SK-N-SH (cell line): ENCODE measurements at regions not wholly inside any gene's neighbourhood (a gene's known extent, or its start where the extent isn't known, plus 50 kb on each side); places are given as distances from the start of the nearest gene placed in this dataset.

ENCODE experiments used
- CTCF ChIA-PET: fragments of 300-600, 350-600 bp; formaldehyde crosslinking; extraction: SDS; loops from one replicate; lab custom pipeline; 2021; lab: Yijun Ruan, JAX
- POLR2A ChIA-PET: fragments of 350-600 bp; sonication (Branson Sonifier 250); formaldehyde crosslinking; extraction: SDS; loops from one replicate; lab custom pipeline; 2020; ENCODE audit warnings: antibody characterized with exemption, inconsistent platforms; lab: Yijun Ruan, JAX
- DNase-seq: peaks from one replicate; pipeline ENCODE4 v3.0.0; 2012
- H2AFZ ChIP-seq: fragments of 200-600 bp; sonication (generic); 2 replicates; pipeline ENCODE4 v1.8.1; 2016; ENCODE audit warnings: antibody characterized with exemption, mild to moderate bottlenecking, low read depth
- H3F3A ChIP-seq: fragments of 200-600 bp; sonication (generic); replicated peaks from 2 replicates; pipeline ENCODE3; 2016; ENCODE audit warnings: antibody characterized with exemption, mild to moderate bottlenecking; ENCODE audit not compliant: insufficient read depth
- H3K27ac ChIP-seq, 2 experiments: fragments of 200-500 bp in 1 of 2; fragments of 200-600 bp in 1 of 2; sonication (Bioruptor generic) in 1 of 2; sonication (generic), shearing (Covaris generic) in 1 of 2; 2 replicates each; pipeline versions ENCODE4 v1.5.1 to v1.6.1; 2014 to 2016; ENCODE audit warnings: low read depth in 2 of 2, inconsistent platforms in 1 of 2, low read length in 1 of 2, mild to moderate bottlenecking in 1 of 2, mixed read lengths in 1 of 2
- H3K27me3 ChIP-seq: fragments of 200-600 bp; sonication (generic), shearing (Covaris generic); 2 replicates; pipeline ENCODE4 v1.6.1; 2016; ENCODE audit warnings: mixed run types; ENCODE audit not compliant: insufficient read depth
- H3K36me3 ChIP-seq, 2 experiments: fragments of 200-500 bp in 1 of 2; fragments of 200-600 bp in 1 of 2; sonication (Bioruptor generic) in 1 of 2; sonication (generic) in 1 of 2; replicated peaks in 1 of 2; 2 replicates each; pipeline versions ENCODE3 to v1.5.1; 2014 to 2016; ENCODE audit warnings: low read length in 1 of 2, mild to moderate bottlenecking in 1 of 2; ENCODE audit not compliant: insufficient read depth in 2 of 2, control insufficient read depth in 1 of 2
- H3K4me1 ChIP-seq, 2 experiments: fragments of 200-500 bp in 1 of 2; fragments of 200-600 bp in 1 of 2; sonication (Bioruptor generic) in 1 of 2; sonication (generic), shearing (Covaris generic) in 1 of 2; 2 replicates each; pipeline versions ENCODE4 v1.5.1 to v1.6.1; 2014 to 2016; ENCODE audit warnings: low read depth in 1 of 2, low read length in 1 of 2, mixed run types in 1 of 2; ENCODE audit not compliant: insufficient read depth in 2 of 2, control insufficient read depth in 1 of 2
- H3K4me2 ChIP-seq: fragments of 200-600 bp; sonication (generic), shearing (Covaris generic); 2 replicates; pipeline ENCODE4 v1.6.1; 2017; ENCODE audit warnings: mixed run types
- H3K4me3 ChIP-seq, 2 experiments: fragments of 200-500 bp in 1 of 2; fragments of 200-600 bp in 1 of 2; sonication (Bioruptor generic) in 1 of 2; sonication (generic), shearing (Covaris generic) in 1 of 2; 2 replicates each; pipeline versions ENCODE4 v1.5.1 to v1.8.1; 2014 to 2016; ENCODE audit warnings: low read depth in 2 of 2, inconsistent platforms in 1 of 2, low read length in 1 of 2, mild to moderate bottlenecking in 1 of 2, mixed read lengths in 1 of 2, moderate library complexity in 1 of 2
- H3K79me2 ChIP-seq: fragments of 200-600 bp; sonication (generic); 2 replicates; pipeline ENCODE4 v1.8.1; 2017; ENCODE audit warnings: mild to moderate bottlenecking; ENCODE audit not compliant: insufficient read depth
- H3K9ac ChIP-seq: fragments of 200-600 bp; sonication (generic); 2 replicates; pipeline ENCODE4 v1.6.1; 2017; ENCODE audit warnings: mixed run types
- H3K9me2 ChIP-seq: fragments of 200-600 bp; sonication (generic); 2 replicates; pipeline ENCODE4 v1.6.1; 2017; ENCODE audit warnings: mixed run types
- H3K9me3 ChIP-seq: fragments of 200-600 bp; sonication (generic); 2 replicates; pipeline ENCODE4 v1.6.1; 2017; ENCODE audit warnings: mixed run types, mild to moderate bottlenecking, moderate library complexity
- H4K20me1 ChIP-seq: fragments of 200-600 bp; sonication (generic); 2 replicates; pipeline ENCODE4 v1.6.1; 2017; ENCODE audit warnings: mild to moderate bottlenecking, mixed run types; ENCODE audit not compliant: insufficient read depth
- ELF1 ChIP-seq: IDR thresholded peaks from 2 replicates; pipeline ENCODE4 v1.4.0; 2012
- EZH2phosphoT487 ChIP-seq: fragments of 200-600 bp; sonication (generic); IDR thresholded peaks from 2 replicates; pipeline ENCODE4 v1.6.1; 2017; ENCODE audit warnings: low read depth, mixed run types, mild to moderate bottlenecking, antibody characterized with exemption, moderate library complexity, borderline replicate concordance
- FOSL2 ChIP-seq: IDR thresholded peaks from 2 replicates; pipeline ENCODE4 v1.4.0; 2012; ENCODE audit warnings: low read depth, mild to moderate bottlenecking, moderate library complexity, borderline replicate concordance
- FOXM1 ChIP-seq: IDR thresholded peaks from 2 replicates; pipeline ENCODE4 v1.4.0; 2012; ENCODE audit warnings: low read depth, mild to moderate bottlenecking
- JUND ChIP-seq: IDR thresholded peaks from 2 replicates; pipeline ENCODE4 v1.4.0; 2012
- NFIC ChIP-seq: IDR thresholded peaks from 2 replicates; pipeline ENCODE4 v1.4.0; 2012; ENCODE audit warnings: borderline replicate concordance
- TAF1 ChIP-seq: IDR thresholded peaks from 2 replicates; pipeline ENCODE4 v1.6.1; 2012; ENCODE audit warnings: low read depth, mild to moderate bottlenecking, low read length, moderate library complexity, borderline replicate concordance
- TEAD4 ChIP-seq: IDR thresholded peaks from 2 replicates; pipeline ENCODE4 v1.4.0; 2012; ENCODE audit warnings: mild to moderate bottlenecking, borderline replicate concordance; ENCODE audit not compliant: insufficient read depth
- WGBS: methylation state at CpG from one replicate; pipeline ENCODE4 v1.1.6; 2017; ENCODE audit warnings: low lambda C conversion rate; 5-methylcytosine and 5-hydroxymethylcytosine counted together
- TF ChIP-seq, protein P1 (sequence below): IDR thresholded peaks from 2 replicates; pipeline ENCODE4 v1.4.0; 2012; ENCODE audit warnings: low read depth, borderline replicate concordance
- TF ChIP-seq, protein P2 (sequence below): IDR thresholded peaks from 2 replicates; pipeline ENCODE4; 2012
- TF ChIP-seq, protein P3 (sequence below): fragments of 150-350 bp; IDR thresholded peaks from 2 replicates; pipeline ENCODE4 v1.6.1; 2016; ENCODE audit warnings: mild to moderate bottlenecking, low read depth, low read length

DNA sequence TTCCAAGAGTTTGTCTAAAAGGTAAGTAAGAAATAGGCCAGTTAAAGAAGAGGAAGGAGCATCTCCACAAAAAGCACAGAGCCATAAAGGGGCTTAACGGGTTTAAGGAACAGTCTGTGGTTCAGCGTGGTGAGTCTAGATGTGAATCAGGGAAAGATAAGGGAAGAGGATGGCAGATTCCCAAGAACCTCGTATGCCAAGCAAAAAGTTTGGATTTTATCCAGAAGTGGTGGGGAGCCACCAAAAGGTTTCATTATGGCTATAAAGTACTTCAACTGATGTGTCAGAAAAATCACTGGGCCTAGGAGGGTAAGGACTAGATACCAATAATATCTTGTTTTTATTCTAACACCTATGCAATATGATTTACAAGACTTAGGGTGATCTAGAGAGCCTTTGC, 161.9 kb upstream of the PTER start:
- Histone ChIP-seq H3K4me2 (no peak overlapping the region), H3F3A (no peaks in the 10 kb centered on the region), H3K4me3 (no peak overlapping the region), H3K9me3 (no peaks in the 10 kb centered on the region), H3K9ac (no peak overlapping the region), H3K27ac (no peak overlapping the region), H3K36me3 (no peaks in the 10 kb centered on the region), H3K27me3 (no peaks in the 10 kb centered on the region), H3K4me1 (no peaks in the 10 kb centered on the region), H3K9me2 (no peaks in the 10 kb centered on the region), H2AFZ (no peak overlapping the region), H3K79me2 (no peaks in the 10 kb centered on the region), H4K20me1 (no peaks in the 10 kb centered on the region)
- 16% methylated on average over 3 of the region's 3 CpGs for WGBS
- POLR2A ChIA-PET: no interaction called here
- DNase-seq: no peak
- no peak for TF ChIP-seq FOXM1
- no peak for TF ChIP-seq NFIC
- TF ChIP-seq ELF1: no peak
- no peak for TF ChIP-seq TEAD4
- TF ChIP-seq, protein P1, sequence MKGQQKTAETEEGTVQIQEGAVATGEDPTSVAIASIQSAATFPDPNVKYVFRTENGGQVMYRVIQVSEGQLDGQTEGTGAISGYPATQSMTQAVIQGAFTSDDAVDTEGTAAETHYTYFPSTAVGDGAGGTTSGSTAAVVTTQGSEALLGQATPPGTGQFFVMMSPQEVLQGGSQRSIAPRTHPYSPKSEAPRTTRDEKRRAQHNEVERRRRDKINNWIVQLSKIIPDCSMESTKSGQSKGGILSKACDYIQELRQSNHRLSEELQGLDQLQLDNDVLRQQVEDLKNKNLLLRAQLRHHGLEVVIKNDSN: no peak
- no peak for TF ChIP-seq JUND
- TF ChIP-seq, protein P2, sequence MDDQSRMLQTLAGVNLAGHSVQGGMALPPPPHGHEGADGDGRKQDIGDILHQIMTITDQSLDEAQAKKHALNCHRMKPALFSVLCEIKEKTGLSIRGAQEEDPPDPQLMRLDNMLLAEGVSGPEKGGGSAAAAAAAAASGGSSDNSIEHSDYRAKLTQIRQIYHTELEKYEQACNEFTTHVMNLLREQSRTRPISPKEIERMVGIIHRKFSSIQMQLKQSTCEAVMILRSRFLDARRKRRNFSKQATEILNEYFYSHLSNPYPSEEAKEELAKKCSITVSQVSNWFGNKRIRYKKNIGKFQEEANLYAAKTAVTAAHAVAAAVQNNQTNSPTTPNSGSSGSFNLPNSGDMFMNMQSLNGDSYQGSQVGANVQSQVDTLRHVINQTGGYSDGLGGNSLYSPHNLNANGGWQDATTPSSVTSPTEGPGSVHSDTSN: no peak
- TF ChIP-seq, protein P3, sequence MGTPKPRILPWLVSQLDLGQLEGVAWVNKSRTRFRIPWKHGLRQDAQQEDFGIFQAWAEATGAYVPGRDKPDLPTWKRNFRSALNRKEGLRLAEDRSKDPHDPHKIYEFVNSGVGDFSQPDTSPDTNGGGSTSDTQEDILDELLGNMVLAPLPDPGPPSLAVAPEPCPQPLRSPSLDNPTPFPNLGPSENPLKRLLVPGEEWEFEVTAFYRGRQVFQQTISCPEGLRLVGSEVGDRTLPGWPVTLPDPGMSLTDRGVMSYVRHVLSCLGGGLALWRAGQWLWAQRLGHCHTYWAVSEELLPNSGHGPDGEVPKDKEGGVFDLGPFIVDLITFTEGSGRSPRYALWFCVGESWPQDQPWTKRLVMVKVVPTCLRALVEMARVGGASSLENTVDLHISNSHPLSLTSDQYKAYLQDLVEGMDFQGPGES: no peak
- TF ChIP-seq EZH2phosphoT487: no peak
- TF ChIP-seq FOSL2: no peak
- CTCF ChIA-PET: no interaction called here

DNA sequence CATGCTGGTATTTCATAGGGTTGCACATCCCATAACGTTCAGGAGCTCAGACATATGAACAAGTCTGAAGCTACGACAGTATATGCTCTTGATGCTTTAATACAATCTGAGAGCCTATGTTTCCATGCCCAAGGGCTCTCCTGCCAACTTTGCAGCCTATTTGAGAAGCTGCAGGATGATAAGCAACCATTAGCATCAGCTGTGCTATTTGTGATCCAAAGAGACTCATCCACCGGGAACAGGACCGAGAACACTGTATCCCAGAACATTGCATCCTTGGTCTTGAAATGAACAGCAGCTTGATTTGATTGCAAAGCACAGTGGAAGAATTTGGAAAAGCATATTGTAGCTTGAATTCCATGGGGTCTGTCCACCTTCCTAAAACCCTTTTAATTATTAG, 156.2 kb upstream of the PTER start:
- no peak overlapping the region for H3K4me2 ChIP-seq
- no peak for TF ChIP-seq TAF1
- TF ChIP-seq, all 33 proteins: peak for 0

More for the DNA sequence above, 156.2 kb upstream of the PTER start:
- H3K79me2 ChIP-seq: no peaks in the 10 kb centered on the region
- H3K4me1 ChIP-seq: no peaks in the 10 kb centered on the region
- no peaks in the 10 kb centered on the region for H3F3A ChIP-seq
- no peak for DNase-seq
- H3K27me3 ChIP-seq: no peaks in the 10 kb centered on the region
- H4K20me1 ChIP-seq: no peaks in the 10 kb centered on the region
- H3K36me3 ChIP-seq: no peaks in the 10 kb centered on the region
- H3K27ac ChIP-seq: no peak overlapping the region
- H3K4me3 ChIP-seq: no peak overlapping the region
- CTCF ChIA-PET: interaction anchor here (1.2 to 1.9 kb wide), 3 partner anchors 10 to 34 kb away, joined by 3 to 5 read pairs (median 4); no protein-coding TSS in a partner anchor
- POLR2A ChIA-PET: no interaction called here
- H3K9me2 ChIP-seq: no peaks in the 10 kb centered on the region
- H3K9ac ChIP-seq: no peak overlapping the region
- H3K9me3 ChIP-seq: no peaks in the 10 kb centered on the region
- H2AFZ ChIP-seq: no peak overlapping the region
- 40% methylated on average over 4 of the region's 4 CpGs for WGBS
